ENCODE measurements at regions not wholly inside any gene's neighbourhood (a gene's known extent, or its start where the extent isn't known, plus 50 kb on each side); places are given as distances from the start of the nearest gene placed in this dataset.

GRCh38 chr9:78383130-78383529 is 86.2 kb downstream of the PSAT1 start:
- H3K27me3 ChIP-seq (replicated peaks; ENCODE audit: control insufficient read depth, insufficient read depth, low read length), result peaks cover 2% of the 10 kb centered on the region
- H3K4me3 ChIP-seq (ENCODE audit: low read length), result no peak overlapping the region
- H3K36me3 ChIP-seq (ENCODE audit: control insufficient read depth, insufficient read depth, low read length, severe bottlenecking), result no peaks in the 10 kb centered on the region
- no peaks in the 10 kb centered on the region for H3K9me3 ChIP-seq (ENCODE audit: control insufficient read depth, low read length)
- H3K4me1 ChIP-seq (ENCODE audit: control insufficient read depth, insufficient read depth, low read length), result peaks cover 7% of the 10 kb centered on the region
- H3K9ac ChIP-seq (ENCODE audit: low read length), result no peak overlapping the region
- peak; percentile 83 for DNase-seq (ENCODE audit: low read depth)

- Histone ChIP-seq H3K27me3 (replicated peaks; ENCODE audit: control insufficient read depth, insufficient read depth, low read length) (peaks cover 7% of the 10 kb centered on the region), H3K4me1 (ENCODE audit: control insufficient read depth, insufficient read depth, low read length) (peaks cover 7% of the 10 kb centered on the region)
Observed at GRCh38 chr9:78386348-78386747, 89.4 kb downstream of the PSAT1 start.

GRCh38 chr9:78386773-78387172 is 89.8 kb downstream of the PSAT1 start:
- peaks cover 7% of the 10 kb centered on the region for H3K27me3 ChIP-seq (replicated peaks; ENCODE audit: control insufficient read depth, insufficient read depth, low read length)
- peaks cover 7% of the 10 kb centered on the region for H3K4me1 ChIP-seq (ENCODE audit: control insufficient read depth, insufficient read depth, low read length)
- no peak for DNase-seq (ENCODE audit: low read depth)
- H3K36me3 ChIP-seq (ENCODE audit: control insufficient read depth, insufficient read depth, low read length, severe bottlenecking), result no peaks in the 10 kb centered on the region
- no peaks in the 10 kb centered on the region for H3K9me3 ChIP-seq (ENCODE audit: control insufficient read depth, low read length)
- H3K4me3 ChIP-seq (ENCODE audit: low read length), result no peak overlapping the region
- H3K9ac ChIP-seq (ENCODE audit: low read length), result no peak overlapping the region

More at GRCh38 chr9:78386348-78386747, 89.4 kb downstream of the PSAT1 start:
- no peak overlapping the region for H3K4me3 ChIP-seq (ENCODE audit: low read length)
- DNase-seq (ENCODE audit: low read depth), result no peak
- H3K9me3 ChIP-seq (ENCODE audit: control insufficient read depth, low read length), result no peaks in the 10 kb centered on the region
- no peak overlapping the region for H3K9ac ChIP-seq (ENCODE audit: low read length)
- no peaks in the 10 kb centered on the region for H3K36me3 ChIP-seq (ENCODE audit: control insufficient read depth, insufficient read depth, low read length, severe bottlenecking)

- no peaks in the 10 kb centered on the region for H3K36me3 ChIP-seq (ENCODE audit: control insufficient read depth, insufficient read depth, low read length, severe bottlenecking)
- H3K9ac ChIP-seq (ENCODE audit: low read length), result no peak overlapping the region
- H3K27me3 ChIP-seq (replicated peaks; ENCODE audit: control insufficient read depth, insufficient read depth, low read length), result peaks cover 5% of the 10 kb centered on the region
Observed at GRCh38 chr9:78393340-78393739, 96.4 kb downstream of the PSAT1 start.

GRCh38 chr9:78393932-78394331 is 97.0 kb downstream of the PSAT1 start:
- no peak for DNase-seq (ENCODE audit: low read depth)
- Histone ChIP-seq H3K36me3 (ENCODE audit: control insufficient read depth, insufficient read depth, low read length, severe bottlenecking) (no peaks in the 10 kb centered on the region), H3K4me1 (ENCODE audit: control insufficient read depth, insufficient read depth, low read length) (no peaks in the 10 kb centered on the region), H3K9me3 (ENCODE audit: control insufficient read depth, low read length) (peaks cover 23% of the 10 kb centered on the region), H3K4me3 (ENCODE audit: low read length) (no peak overlapping the region), H3K9ac (ENCODE audit: low read length) (no peak overlapping the region), H3K27me3 (replicated peaks; ENCODE audit: control insufficient read depth, insufficient read depth, low read length) (peaks cover 7% of the 10 kb centered on the region)

More at GRCh38 chr9:78393340-78393739, 96.4 kb downstream of the PSAT1 start:
- Histone ChIP-seq H3K4me1 (ENCODE audit: control insufficient read depth, insufficient read depth, low read length) (no peaks in the 10 kb centered on the region), H3K9me3 (ENCODE audit: control insufficient read depth, low read length) (peaks cover 23% of the 10 kb centered on the region), H3K4me3 (ENCODE audit: low read length) (no peak overlapping the region)
- DNase-seq (ENCODE audit: low read depth), result no peak

GRCh38 chr9:78396087-78396486 is 99.2 kb downstream of the PSAT1 start:
- peaks cover 7% of the 10 kb centered on the region for H3K27me3 ChIP-seq (replicated peaks; ENCODE audit: control insufficient read depth, insufficient read depth, low read length)
- no peaks in the 10 kb centered on the region for H3K36me3 ChIP-seq (ENCODE audit: control insufficient read depth, insufficient read depth, low read length, severe bottlenecking)
- no peak overlapping the region for H3K9ac ChIP-seq (ENCODE audit: low read length)
- H3K4me3 ChIP-seq (ENCODE audit: low read length), result no peak overlapping the region
- no peak for DNase-seq (ENCODE audit: low read depth)
- H3K9me3 ChIP-seq (ENCODE audit: control insufficient read depth, low read length), result peaks cover 23% of the 10 kb centered on the region
- H3K4me1 ChIP-seq (ENCODE audit: control insufficient read depth, insufficient read depth, low read length), result no peaks in the 10 kb centered on the region

- no peaks in the 10 kb centered on the region for H3K36me3 ChIP-seq (ENCODE audit: control insufficient read depth, insufficient read depth, low read length, severe bottlenecking)
- DNase-seq (ENCODE audit: low read depth), result no peak
- no peak overlapping the region for H3K4me3 ChIP-seq (ENCODE audit: low read length)
- H3K27me3 ChIP-seq (replicated peaks; ENCODE audit: control insufficient read depth, insufficient read depth, low read length), result peaks cover 10% of the 10 kb centered on the region
- no peaks in the 10 kb centered on the region for H3K4me1 ChIP-seq (ENCODE audit: control insufficient read depth, insufficient read depth, low read length)
- H3K9me3 ChIP-seq (ENCODE audit: control insufficient read depth, low read length), result peaks cover 23% of the 10 kb centered on the region
- H3K9ac ChIP-seq (ENCODE audit: low read length), result no peak overlapping the region
Observed at GRCh38 chr9:78397045-78397444, 100.1 kb downstream of the PSAT1 start.

- H3K9me3 ChIP-seq (ENCODE audit: control insufficient read depth, low read length), result peaks cover 23% of the 10 kb centered on the region
- H3K4me3 ChIP-seq (ENCODE audit: low read length), result no peak overlapping the region
- H3K27me3 ChIP-seq (replicated peaks; ENCODE audit: control insufficient read depth, insufficient read depth, low read length), result peaks cover 11% of the 10 kb centered on the region
- DNase-seq (ENCODE audit: low read depth), result no peak
- H3K4me1 ChIP-seq (ENCODE audit: control insufficient read depth, insufficient read depth, low read length), result no peaks in the 10 kb centered on the region
- H3K9ac ChIP-seq (ENCODE audit: low read length), result no peak overlapping the region
- no peaks in the 10 kb centered on the region for H3K36me3 ChIP-seq (ENCODE audit: control insufficient read depth, insufficient read depth, low read length, severe bottlenecking)
Observed at GRCh38 chr9:78397454-78397853, 100.5 kb downstream of the PSAT1 start.

GRCh38 chr9:78399153-78399552 is 102.2 kb downstream of the PSAT1 start:
- no peaks in the 10 kb centered on the region for H3K4me1 ChIP-seq (ENCODE audit: control insufficient read depth, insufficient read depth, low read length)
- H3K36me3 ChIP-seq (ENCODE audit: control insufficient read depth, insufficient read depth, low read length, severe bottlenecking), result no peaks in the 10 kb centered on the region
- H3K9ac ChIP-seq (ENCODE audit: low read length), result no peak overlapping the region
- H3K4me3 ChIP-seq (ENCODE audit: low read length), result no peak overlapping the region
- DNase-seq (ENCODE audit: low read depth), result no peak
- H3K27me3 ChIP-seq (replicated peaks; ENCODE audit: control insufficient read depth, insufficient read depth, low read length), result peaks cover 11% of the 10 kb centered on the region
- H3K9me3 ChIP-seq (ENCODE audit: control insufficient read depth, low read length), result peaks cover 21% of the 10 kb centered on the region

GRCh38 chr9:78400496-78400895 is 103.6 kb downstream of the PSAT1 start:
- Histone ChIP-seq H3K4me3 (ENCODE audit: low read length) (no peak overlapping the region), H3K4me1 (ENCODE audit: control insufficient read depth, insufficient read depth, low read length) (no peaks in the 10 kb centered on the region), H3K36me3 (ENCODE audit: control insufficient read depth, insufficient read depth, low read length, severe bottlenecking) (no peaks in the 10 kb centered on the region), H3K27me3 (replicated peaks; ENCODE audit: control insufficient read depth, insufficient read depth, low read length) (peaks cover 11% of the 10 kb centered on the region), H3K9ac (ENCODE audit: low read length) (no peak overlapping the region), H3K9me3 (ENCODE audit: control insufficient read depth, low read length) (peaks cover 8% of the 10 kb centered on the region)
- no peak for DNase-seq (ENCODE audit: low read depth)

- no peaks in the 10 kb centered on the region for H3K9me3 ChIP-seq (ENCODE audit: control insufficient read depth, low read length)
- H3K27me3 ChIP-seq (replicated peaks; ENCODE audit: control insufficient read depth, insufficient read depth, low read length), result peaks cover 24% of the 10 kb centered on the region
- H3K9ac ChIP-seq (ENCODE audit: low read length), result no peak overlapping the region
- no peaks in the 10 kb centered on the region for H3K36me3 ChIP-seq (ENCODE audit: control insufficient read depth, insufficient read depth, low read length, severe bottlenecking)
- DNase-seq (ENCODE audit: low read depth), result no peak
- H3K4me3 ChIP-seq (ENCODE audit: low read length), result no peak overlapping the region
- peaks cover 3% of the 10 kb centered on the region for H3K4me1 ChIP-seq (ENCODE audit: control insufficient read depth, insufficient read depth, low read length)
Observed at GRCh38 chr9:78405461-78405860, 108.5 kb downstream of the PSAT1 start.

GRCh38 chr9:78406146-78406545 is 109.2 kb downstream of the PSAT1 start:
- peak; percentile 62 for DNase-seq (ENCODE audit: low read depth)
- H3K4me1 ChIP-seq (ENCODE audit: control insufficient read depth, insufficient read depth, low read length), result peaks cover 3% of the 10 kb centered on the region
- no peak overlapping the region for H3K4me3 ChIP-seq (ENCODE audit: low read length)

More at GRCh38 chr9:78406146-78406545, 109.2 kb downstream of the PSAT1 start:
- H3K36me3 ChIP-seq (ENCODE audit: control insufficient read depth, insufficient read depth, low read length, severe bottlenecking), result no peaks in the 10 kb centered on the region
- H3K9me3 ChIP-seq (ENCODE audit: control insufficient read depth, low read length), result no peaks in the 10 kb centered on the region
- no peak overlapping the region for H3K9ac ChIP-seq (ENCODE audit: low read length)
- H3K27me3 ChIP-seq (replicated peaks; ENCODE audit: control insufficient read depth, insufficient read depth, low read length), result peaks cover 24% of the 10 kb centered on the region

Data from adipocyte (in vitro differentiated cells).